ENCODE measurements at regions not wholly inside any gene's neighbourhood (a gene's known extent, or its start where the extent isn't known, plus 50 kb on each side); places are given as distances from the start of the nearest gene placed in this dataset.
"Not testable (repeated sequence)": the region's sequence is repeated elsewhere in the genome, so short reads cannot be mapped to it uniquely, and the experiment has no call there.

DNA sequence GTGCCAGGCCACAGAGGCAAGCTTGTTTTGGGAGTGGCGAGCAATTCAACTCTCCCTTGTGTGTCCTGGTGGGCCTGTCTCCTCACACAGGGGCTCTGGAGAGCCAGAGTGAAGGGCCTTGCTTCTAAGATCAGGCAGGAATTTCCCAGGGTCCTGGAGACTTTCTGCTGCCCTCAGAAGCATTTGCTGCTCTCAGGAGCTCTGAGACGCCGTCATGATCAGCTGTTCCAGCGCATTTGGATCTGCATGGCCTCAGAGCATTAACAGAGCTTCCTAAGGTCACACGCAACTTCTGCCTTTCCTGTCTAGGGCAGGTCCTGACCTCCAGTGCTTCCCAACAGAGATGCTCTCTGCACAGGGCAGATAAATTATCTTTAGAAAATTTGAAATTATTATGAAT is 52.2 kb upstream of the C10orf90 start:
- DNase-seq = no peak

- DNase-seq = no peak
Observed at GRCh38 chr10:126723226-126723625, 52.7 kb upstream of the C10orf90 start.

- no peak for DNase-seq
Observed at GRCh38 chr10:126729314-126729870, 58.9 kb upstream of the C10orf90 start.

DNA sequence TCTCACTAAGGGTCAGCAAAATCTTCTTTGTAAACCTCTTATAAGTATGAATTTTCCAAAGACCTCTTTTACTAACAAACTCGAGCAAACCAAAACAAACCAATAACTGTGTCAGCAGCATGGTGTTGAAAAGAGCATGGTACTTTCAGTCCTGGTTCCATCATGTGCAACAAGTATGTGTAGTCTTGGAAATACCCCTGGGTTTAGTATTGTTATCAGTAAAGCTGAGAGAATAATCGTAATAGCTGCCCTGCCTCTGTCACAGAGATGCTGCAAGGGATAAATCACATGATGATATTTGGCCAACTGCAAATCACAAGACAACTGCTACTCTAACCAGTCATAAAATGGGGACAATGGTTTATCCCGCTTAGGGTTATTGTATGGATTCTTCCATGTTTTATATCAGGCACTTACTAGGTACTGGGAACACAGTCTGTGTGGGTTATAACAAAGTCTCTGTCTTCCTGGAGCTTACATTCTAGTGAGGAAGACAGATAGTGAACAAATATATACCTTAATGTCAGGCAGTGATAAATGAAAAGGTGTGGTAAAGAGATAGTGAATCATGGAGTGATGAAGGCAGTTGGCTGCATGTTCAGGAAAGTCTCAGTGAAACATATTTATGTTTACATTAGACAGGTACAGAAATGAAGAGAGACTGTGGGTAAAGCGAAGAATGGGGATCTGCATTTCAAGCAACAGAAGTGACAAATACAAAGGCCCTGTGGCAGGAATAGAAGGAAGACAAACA is 60.5 kb upstream of the C10orf90 start:
- no peak for DNase-seq

DNA sequence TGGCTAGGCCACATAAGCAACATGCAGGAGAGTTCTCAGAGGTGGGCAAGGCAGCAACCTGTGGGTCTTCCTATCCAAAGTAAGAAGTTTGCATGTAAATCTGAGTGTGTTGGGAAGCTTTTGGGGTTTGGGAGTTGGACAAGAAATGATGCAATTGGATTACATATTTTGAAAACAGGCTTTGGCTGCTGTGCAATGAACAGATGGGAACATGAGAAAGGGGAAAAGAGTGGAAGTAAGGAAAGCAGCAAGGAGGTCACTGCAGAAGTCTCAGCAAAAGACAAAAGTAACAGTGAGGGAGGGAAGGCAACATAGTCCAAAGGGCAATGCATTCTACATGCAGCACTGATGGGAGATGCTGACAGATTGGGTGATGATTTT is 61.1 kb upstream of the C10orf90 start:
- no peak for DNase-seq

GRCh38 chr10:126732308-126732707 is 61.8 kb upstream of the C10orf90 start:
- no peak for DNase-seq

- no peak for DNase-seq
Observed at GRCh38 chr10:126732868-126733267, 62.4 kb upstream of the C10orf90 start.

DNA sequence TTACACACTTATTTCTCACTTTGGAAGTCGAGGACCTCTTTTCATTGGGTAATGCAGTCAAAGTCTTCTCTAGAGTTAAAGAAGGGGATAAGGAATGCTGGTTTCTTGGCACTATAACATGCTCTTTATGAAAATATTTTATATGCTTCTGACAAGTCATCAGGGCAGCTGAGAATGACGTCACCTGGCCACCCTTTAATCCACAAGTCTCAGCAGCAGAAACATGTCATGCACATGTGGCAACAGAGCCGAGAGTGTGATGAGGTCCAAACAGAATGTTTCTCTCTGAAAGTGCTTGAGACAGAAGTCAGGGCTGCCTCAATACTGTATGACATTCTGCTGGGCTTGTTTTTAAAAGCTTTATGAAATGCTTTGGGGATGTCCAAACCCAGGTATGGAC is 63.5 kb upstream of the C10orf90 start:
- no peak for DNase-seq

DNA sequence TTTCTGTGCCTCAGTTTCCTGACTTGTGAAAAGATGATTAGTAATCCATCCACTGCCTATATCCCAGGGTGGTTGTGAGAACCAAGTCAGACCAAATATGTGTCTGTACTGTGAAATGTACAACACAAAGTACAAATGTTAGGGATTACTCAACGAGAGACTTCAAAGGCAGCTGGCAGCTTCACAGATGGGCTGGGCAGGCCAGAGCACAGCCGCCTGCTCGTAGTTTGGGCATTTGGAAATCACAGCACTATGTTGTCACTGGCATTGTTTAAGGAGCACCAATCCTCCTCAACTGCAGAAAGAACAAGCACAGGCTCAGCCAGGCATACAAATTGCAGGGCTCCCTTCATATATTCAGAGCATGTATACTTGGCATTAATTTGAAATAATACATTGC is 64.5 kb upstream of the C10orf90 start:
- no peak for DNase-seq

DNA sequence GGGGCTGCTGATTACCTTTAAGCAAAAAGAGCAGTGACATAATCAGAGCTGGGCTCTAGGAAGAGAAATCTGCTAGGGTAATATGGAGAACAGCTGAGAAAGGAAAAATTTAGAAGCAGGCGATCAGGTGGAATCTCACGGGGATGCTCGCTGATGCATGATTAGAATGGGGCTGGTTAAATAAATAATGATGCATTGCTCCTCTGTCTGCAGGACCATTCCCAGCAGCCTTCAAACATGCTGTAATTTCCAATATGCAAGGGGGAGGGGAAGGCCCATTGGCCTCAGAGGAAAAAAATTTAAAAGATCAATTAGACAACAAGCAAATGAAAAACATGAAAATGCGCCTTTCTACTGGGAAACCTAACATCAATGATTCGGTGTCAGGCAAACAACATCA is 65.6 kb upstream of the C10orf90 start:
- DNase-seq = no peak

- no peak for DNase-seq
Observed at GRCh38 chr10:126736727-126737126, 66.2 kb upstream of the C10orf90 start.

- DNase-seq = no peak
Observed at GRCh38 chr10:126738001-126738400, 67.5 kb upstream of the C10orf90 start.

- no peak for DNase-seq
Observed at GRCh38 chr10:126744571-126744970, 74.1 kb upstream of the C10orf90 start.

GRCh38 chr10:126749015-126749655 is 78.6 kb upstream of the C10orf90 start:
- peak in 3 of 4 experiments; percentile 1 to 22 (median 5) for DNase-seq

- DNase-seq = no peak
Observed at GRCh38 chr10:126754966-126755365, 84.5 kb upstream of the C10orf90 start.

DNA sequence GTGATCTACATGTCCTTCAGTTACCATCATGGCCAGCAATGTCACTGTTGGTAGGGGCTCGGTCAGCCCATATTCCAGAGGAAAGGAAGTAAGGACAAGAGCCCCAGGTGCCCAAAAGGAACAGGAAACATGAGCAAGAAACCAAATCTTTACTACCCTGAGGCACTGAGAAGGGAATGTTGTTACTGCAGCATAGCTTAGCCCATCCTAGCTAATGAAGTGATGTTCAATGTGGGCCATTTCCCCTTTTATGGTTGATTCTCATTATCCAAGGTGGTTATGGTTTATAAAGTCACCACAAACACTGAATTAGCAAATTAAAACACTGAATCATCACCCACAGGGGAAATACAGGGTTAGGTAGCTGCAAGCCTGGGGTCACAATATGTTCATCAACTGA is 88.4 kb upstream of the C10orf90 start:
- no peak for DNase-seq

DNA sequence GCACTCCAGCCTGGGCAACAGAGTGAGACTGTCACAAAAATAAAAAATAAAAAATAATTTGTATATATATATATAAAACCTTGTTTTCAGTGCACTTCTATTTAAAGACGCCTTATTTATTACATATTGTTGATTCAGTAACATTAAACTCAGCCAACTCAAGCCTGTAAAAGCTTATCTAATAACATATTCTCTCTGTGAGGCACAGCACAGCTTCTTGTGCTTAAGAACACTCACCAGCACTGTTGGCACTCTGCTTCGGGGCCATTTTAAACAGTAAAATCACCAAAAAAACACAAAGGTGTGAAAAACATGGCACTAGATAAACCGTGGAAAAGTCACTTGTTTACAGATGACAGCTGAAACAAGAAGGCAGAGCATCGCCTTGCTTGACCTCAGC is 89.0 kb upstream of the C10orf90 start:
- DNase-seq = no peak

DNA sequence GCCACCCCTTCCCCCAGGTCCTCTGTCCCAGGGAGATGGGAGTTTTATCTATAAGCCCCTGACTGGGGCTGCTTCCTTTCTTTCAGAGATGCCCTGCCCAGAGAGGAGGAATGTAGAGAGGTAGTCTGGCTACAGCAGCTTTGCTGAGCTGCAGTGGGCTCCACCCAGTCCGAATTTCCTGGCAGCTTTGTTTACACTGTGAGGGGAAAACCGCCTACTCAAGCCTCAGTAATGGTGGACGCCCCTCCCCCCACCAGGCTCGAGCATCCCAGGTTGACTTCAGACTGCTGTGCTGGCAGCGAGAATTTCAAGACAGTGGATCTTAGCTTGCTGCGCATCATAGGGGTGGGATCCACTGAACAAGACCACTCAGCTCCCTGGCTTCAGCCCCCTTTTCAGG is 96.2 kb upstream of the C10orf90 start:
- not testable (repeated sequence) for DNase-seq

GRCh38 chr10:126770809-126771208 is 100.3 kb upstream of the C10orf90 start:
- no peak for DNase-seq

DNA sequence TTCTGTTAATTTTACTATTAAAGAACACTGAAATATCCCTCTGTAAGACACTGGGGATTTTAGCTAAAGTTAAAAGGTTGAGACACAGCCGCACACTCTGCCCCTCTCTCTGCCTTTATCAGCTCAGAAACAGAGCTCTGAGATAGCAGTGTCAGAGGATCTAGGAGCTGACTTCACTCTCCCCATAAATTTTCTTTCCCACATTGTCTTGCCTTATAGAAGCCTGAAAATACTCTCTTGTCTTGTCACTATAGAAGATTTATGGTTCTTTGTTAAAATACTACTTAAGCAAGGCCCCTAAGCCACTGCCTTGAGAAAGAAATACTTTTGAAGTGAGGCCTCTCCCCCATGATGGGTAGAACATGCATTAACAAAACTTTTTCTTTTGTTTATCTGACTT is 105.7 kb upstream of the C10orf90 start:
- DNase-seq = no peak

GRCh38 chr10:126777714-126778113 is 107.2 kb upstream of the C10orf90 start:
- DNase-seq = no peak

DNA sequence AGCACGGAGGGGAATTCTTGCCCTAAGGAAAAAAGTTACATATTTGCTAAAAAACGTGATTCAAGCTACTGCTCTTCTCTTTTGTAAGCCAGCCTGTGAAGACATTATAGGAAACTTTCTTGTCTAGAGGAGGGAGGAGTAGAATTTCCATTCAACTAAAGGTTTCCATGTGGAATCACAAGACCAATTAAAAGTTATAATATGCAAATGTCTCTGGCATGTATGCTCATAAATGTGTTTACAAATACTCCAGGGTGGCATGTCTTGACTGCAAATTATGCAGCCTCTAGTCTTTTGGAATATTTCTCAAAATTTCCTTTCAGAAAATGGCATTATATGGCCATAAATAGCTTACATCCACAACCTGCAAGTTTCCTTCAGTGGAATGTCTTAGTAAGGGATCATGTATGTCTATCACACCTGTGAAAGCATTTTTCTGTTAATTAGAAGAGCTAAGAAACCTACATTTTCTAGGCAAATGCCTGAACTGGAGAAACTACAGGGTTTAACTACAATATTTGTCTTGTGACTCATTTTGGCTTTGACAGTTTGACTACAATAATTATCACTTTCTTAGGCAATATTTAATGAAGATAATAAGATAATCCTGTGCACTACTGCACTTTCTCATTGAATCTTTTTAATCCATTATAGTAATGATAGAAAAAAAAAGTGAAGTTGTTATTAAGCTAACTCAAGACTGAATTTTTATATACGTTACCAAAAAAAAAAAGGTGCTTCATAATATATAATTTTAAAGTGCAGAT is 111.1 kb upstream of the C10orf90 start:
- no peak for DNase-seq

DNA sequence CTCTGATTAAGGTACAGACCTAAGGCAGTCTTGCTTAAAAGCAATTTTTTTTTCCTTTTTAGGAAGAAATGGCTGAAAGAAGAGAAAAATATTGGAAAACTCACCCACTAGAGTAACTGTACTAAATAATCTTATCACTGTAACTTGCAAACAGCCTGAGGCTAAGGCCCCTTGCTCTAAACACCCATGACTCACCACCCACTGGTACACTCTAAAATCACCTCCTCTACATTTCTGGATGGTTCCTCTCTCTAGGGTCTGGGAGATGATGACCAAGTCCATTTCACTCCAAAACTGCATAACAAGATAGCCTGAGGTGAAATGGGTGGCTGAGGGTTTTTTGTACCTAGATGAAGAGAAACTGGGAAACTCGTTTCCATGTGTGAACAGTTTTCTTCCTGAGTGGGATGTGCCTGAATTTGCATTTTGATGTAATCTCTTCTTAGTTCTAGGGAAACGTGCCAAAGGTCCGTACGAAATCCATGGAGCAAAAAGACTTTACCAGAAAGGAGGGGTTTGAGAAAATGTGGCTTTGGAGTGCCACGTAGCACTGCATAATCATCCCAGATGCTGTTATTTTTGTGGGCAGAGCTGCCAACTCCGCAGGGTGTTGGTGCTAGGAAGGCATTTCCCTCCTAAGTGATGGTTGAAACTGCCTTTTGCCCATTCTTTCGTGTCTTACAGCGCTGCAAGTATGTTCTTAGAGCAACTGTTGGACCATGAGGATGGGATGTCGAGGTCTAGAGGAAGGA is 113.5 kb upstream of the C10orf90 start:
- DNase-seq = no peak
